NT2/D1 (cell line): ENCODE measurements at regions not wholly inside any gene's neighbourhood (a gene's known extent, or its start where the extent isn't known, plus 50 kb on each side); places are given as distances from the start of the nearest gene placed in this dataset.

Source experiments
- YY1 ChIP-seq: IDR thresholded peaks from 2 replicates; pipeline ENCODE4 v1.6.1; 2011; ENCODE audit not compliant: insufficient read length, insufficient read depth
- ZNF274 ChIP-seq: IDR thresholded peaks from 2 replicates; pipeline ENCODE4 v1.6.1; 2011; ENCODE audit warnings: mild to moderate bottlenecking, low read depth, low read length

- TF ChIP-seq YY1 (no peak), ZNF274 (no peak)
Observed at GRCh38 chr10:128628252-128628651, 502.0 kb upstream of the MKI67 start.
